HEK293T (cell line): ENCODE measurements at regions not wholly inside any gene's neighbourhood (a gene's known extent, or its start where the extent isn't known, plus 50 kb on each side); places are given as distances from the start of the nearest gene placed in this dataset.
"Not testable (repeated sequence)": the region's sequence is repeated elsewhere in the genome, so short reads cannot be mapped to it uniquely, and the experiment has no call there.

Experiments used
- CTCF ChIA-PET: fragments of 350-600 bp; formaldehyde crosslinking; extraction: SDS; loops from one replicate; lab custom pipeline; 2021; ENCODE audit warnings: antibody characterized with exemption, inconsistent platforms; lab: Yijun Ruan, JAX
- POLR2A ChIA-PET: fragments of 350-600 bp; formaldehyde crosslinking; extraction: SDS; loops from one replicate; lab custom pipeline; 2020; ENCODE audit warnings: antibody characterized with exemption, inconsistent platforms; lab: Yijun Ruan, JAX
- DNase-seq: peaks from one replicate; pipeline ENCODE4 v3.0.0; 2012; ENCODE audit warnings: mixed read lengths; ENCODE audit errors: extremely low spot score
- ARNT ChIP-seq: fragments of 450-650 bp; IDR thresholded peaks from 2 replicates; pipeline ENCODE4 v1.6.1; 2017; ENCODE audit warnings: mild to moderate bottlenecking
- BHLHE40 ChIP-seq: fragments of 450-650 bp; IDR thresholded peaks from 2 replicates; pipeline ENCODE4 v1.6.1; 2016; ENCODE audit warnings: mild to moderate bottlenecking, moderate library complexity, borderline replicate concordance
- CTBP1 ChIP-seq: fragments of 450-650 bp; IDR thresholded peaks from 2 replicates; pipeline ENCODE4 v1.6.1; 2016; ENCODE audit warnings: borderline replicate concordance
- ELF4 ChIP-seq: fragments of 450-650 bp; IDR thresholded peaks from 2 replicates; pipeline ENCODE4 v1.6.1; 2017; ENCODE audit warnings: antibody characterized with exemption
- FOXA1 ChIP-seq: fragments of 450-650 bp; IDR thresholded peaks from 2 replicates; pipeline ENCODE4 v1.6.1; 2016; ENCODE audit warnings: mild to moderate bottlenecking
- FOXK2 ChIP-seq: fragments of 450-650 bp; IDR thresholded peaks from 2 replicates; pipeline ENCODE4 v1.6.1; 2016; ENCODE audit warnings: mild to moderate bottlenecking
- FOXM1 ChIP-seq: fragments of 450-650 bp; IDR thresholded peaks from 2 replicates; pipeline ENCODE4 v1.6.1; 2017; ENCODE audit warnings: mild to moderate bottlenecking, borderline replicate concordance
- HDGF ChIP-seq: fragments of 450-650 bp; IDR thresholded peaks from 2 replicates; pipeline ENCODE4 v1.6.1; 2017; ENCODE audit warnings: antibody characterized with exemption, borderline replicate concordance
- L3MBTL2 ChIP-seq: fragments of 450-650 bp; conservative IDR thresholded peaks from 2 replicates; pipeline ENCODE4 v1.6.1; 2016; ENCODE audit warnings: mild to moderate bottlenecking
- LEF1 ChIP-seq: fragments of 450-650 bp; IDR thresholded peaks from 2 replicates; pipeline ENCODE4 v1.6.1; 2017; ENCODE audit warnings: mild to moderate bottlenecking, borderline replicate concordance
- NFRKB ChIP-seq: fragments of 450-650 bp; IDR thresholded peaks from 2 replicates; pipeline ENCODE4 v1.6.1; 2016; ENCODE audit warnings: mild to moderate bottlenecking, moderate library complexity
- SP1 ChIP-seq: fragments of 450-650 bp; IDR thresholded peaks from 2 replicates; pipeline ENCODE4 v1.6.1; 2017
- SUZ12 ChIP-seq: fragments of 450-650 bp; IDR thresholded peaks from 2 replicates; pipeline ENCODE4 v1.6.1; 2016; ENCODE audit warnings: mild to moderate bottlenecking
- TARDBP ChIP-seq: fragments of 450-650 bp; IDR thresholded peaks from 2 replicates; pipeline ENCODE4 v1.6.1; 2016
- ZNF384 ChIP-seq: fragments of 450-650 bp; IDR thresholded peaks from 2 replicates; pipeline ENCODE4 v1.6.1; 2016
- TF ChIP-seq, protein P1 (sequence below): fragments of 450-650 bp; IDR thresholded peaks from 2 replicates; pipeline ENCODE4 v1.6.1; 2016

DNA sequence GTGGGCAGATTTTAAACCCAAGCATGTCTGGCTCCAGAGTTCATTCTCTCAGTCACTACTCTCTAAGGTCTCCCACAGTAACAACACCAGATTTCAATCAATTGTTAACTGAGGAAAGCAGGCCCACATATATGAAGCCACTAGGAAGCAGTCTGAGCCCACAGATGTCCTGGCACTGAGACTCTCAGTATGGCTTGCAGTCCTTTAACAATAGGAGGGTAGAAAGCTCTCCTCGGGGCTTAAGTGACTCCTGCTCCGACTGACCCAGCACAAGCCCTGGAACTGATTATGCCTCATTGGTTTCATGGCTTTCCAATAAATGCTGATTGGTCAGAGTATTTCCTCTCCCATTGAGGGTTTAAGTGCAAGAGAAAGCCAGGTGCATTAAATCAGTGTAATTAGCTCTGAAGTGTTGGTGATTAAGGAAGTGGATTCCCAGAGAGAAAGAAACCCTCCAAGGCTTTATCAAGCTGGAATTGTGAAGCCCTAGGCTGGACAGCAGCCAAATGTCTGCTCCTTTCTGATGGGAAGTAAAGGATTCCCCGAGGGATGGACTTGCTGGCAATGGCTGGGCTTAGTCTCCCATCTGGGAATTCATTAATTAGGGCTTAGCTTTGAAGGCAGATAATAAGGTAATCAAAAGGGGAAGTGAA lies 76.6 kb upstream of the PROKR2 start:
- POLR2A ChIA-PET: no interaction called here
- TF ChIP-seq SUZ12 (no peak), HDGF (no peak), L3MBTL2 (no peak), ZNF384 (no peak), NFRKB (no peak), SP1 (no peak), ARNT (no peak), LEF1 (no peak), FOXM1 (no peak), ELF4 (no peak), BHLHE40 (no peak), CTBP1 (no peak), FOXA1 (no peak), TARDBP (no peak), FOXK2 (no peak)
- TF ChIP-seq, protein P1, sequence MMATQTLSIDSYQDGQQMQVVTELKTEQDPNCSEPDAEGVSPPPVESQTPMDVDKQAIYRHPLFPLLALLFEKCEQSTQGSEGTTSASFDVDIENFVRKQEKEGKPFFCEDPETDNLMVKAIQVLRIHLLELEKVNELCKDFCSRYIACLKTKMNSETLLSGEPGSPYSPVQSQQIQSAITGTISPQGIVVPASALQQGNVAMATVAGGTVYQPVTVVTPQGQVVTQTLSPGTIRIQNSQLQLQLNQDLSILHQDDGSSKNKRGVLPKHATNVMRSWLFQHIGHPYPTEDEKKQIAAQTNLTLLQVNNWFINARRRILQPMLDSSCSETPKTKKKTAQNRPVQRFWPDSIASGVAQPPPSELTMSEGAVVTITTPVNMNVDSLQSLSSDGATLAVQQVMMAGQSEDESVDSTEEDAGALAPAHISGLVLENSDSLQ: no peak
- no peak for DNase-seq
- CTCF ChIA-PET: no interaction called here

DNA sequence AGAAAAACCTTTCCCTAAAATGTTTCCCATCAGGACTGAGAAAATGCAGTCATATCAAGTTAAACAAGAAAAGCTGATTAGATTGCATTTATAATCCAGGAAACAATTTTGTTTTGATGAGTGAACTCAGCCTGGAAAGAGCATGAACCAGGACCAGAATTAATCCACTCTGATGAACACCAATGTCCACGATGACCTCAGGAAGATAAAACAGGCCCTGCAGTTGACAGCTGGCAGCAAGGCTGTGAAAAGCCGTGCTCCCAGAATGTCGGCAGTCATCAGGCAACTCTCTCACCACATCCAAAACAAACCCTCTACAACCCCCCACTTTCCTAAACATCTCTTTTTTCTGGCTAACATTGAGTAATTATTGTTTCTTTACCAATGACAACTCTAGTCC lies 74.0 kb upstream of the PROKR2 start:
- no peak for DNase-seq
- ChIA-PET CTCF (no interaction called here), POLR2A (no interaction called here)
- TF ChIP-seq CTBP1: no peak
- TF ChIP-seq LEF1: no peak
- no peak for TF ChIP-seq NFRKB
- no peak for TF ChIP-seq FOXA1
- no peak for TF ChIP-seq FOXM1
- TF ChIP-seq SP1: no peak
- no peak for TF ChIP-seq HDGF
- TF ChIP-seq BHLHE40: no peak
- TF ChIP-seq, protein P1: no peak
- no peak for TF ChIP-seq ELF4
- no peak for TF ChIP-seq ARNT
- TF ChIP-seq FOXK2: no peak
- TF ChIP-seq TARDBP: no peak
- TF ChIP-seq SUZ12: no peak

DNA sequence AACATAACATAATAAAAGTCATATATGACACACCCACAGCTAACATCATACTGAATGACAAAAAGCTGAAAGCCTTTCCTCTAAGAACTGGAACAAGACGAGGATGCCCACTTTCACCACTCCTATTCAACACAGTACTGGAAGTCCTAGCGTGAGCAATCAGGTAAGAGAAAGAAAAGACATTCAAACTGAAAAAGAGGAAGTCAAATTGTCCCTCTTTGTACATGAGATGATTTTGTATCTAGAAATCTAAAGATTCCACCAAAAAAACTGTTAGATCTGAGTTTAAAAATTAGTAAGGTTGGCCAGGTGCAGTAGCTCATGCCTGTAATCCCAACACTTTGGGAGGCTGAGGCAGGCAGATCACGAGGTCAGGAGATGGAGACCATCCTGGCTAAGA lies 70.1 kb upstream of the PROKR2 start:
- POLR2A ChIA-PET, DNase-seq: not testable (repeated sequence)
- CTCF ChIA-PET: interaction anchor here (0.7 kb wide), 1 partner anchor 12 kb away, joined by 3 read pairs; no protein-coding TSS in a partner anchor

DNA sequence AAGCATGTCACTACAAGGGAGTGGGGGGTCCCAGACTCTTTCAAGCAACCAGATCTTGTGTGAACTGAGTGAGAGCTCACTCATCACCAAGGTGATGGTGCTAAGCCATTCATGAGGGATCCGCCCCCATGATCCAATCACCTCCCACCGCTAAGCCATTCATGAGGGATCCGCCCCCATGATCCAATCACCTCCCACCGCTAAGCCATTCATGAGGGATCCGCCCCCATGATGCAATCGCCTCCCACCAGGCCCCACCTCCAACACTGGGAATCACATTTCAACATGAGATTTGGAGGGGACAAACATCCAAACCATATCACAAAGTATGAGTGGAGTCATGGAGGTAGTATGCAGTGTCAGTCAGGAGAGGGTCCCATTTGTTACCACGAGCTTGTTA lies 64.8 kb upstream of the PROKR2 start:
- CTCF ChIA-PET, DNase-seq, POLR2A ChIA-PET: not testable (repeated sequence)

DNA sequence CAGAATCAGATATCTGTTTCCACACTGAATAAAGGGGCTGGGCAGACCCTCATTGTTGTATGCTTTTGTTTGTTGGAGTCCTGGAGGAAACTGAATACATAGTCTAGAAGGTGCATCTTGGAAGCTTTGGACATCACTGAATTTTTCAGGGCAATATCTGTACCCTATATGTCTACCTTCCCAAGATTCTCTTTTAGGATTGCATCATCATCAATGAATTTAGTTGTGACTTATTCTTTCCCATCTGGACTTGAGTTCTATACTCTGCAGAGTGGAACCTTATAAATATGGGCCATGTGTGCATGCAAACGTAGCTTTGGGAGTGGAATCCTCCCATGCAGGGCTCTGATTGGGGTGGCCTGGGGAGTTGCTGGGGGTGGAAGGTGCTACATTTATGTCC lies 60.7 kb upstream of the PROKR2 start:
- no peak for TF ChIP-seq FOXM1
- no peak for TF ChIP-seq HDGF
- TF ChIP-seq, protein P1: no peak
- TF ChIP-seq LEF1: no peak
- POLR2A ChIA-PET: no interaction called here
- CTCF ChIA-PET: no interaction called here
- DNase-seq: no peak

DNA sequence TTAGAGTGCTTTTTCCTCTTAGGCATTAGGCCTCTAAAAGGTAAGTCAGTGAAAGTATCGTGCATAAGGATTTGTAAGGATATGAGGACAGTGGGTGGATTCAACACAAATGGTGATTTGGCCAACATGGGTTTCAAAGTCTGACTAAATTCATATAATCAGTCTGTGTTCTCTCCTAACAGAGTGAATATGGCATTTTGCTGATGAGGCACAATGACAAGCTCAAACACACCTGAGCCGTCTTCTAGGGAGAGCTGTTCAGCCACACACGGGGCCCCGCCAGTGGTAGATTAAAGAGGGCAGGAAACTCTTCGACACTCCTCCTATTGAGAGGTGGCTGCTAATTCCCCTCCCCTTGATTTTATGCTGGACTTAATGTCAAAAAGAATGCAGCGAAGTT lies 59.5 kb upstream of the PROKR2 start:
- TF ChIP-seq FOXK2 (no peak), SUZ12 (no peak), ARNT (no peak), SP1 (no peak), ZNF384 (no peak), HDGF (no peak), BHLHE40 (no peak), LEF1 (no peak), L3MBTL2 (no peak), FOXM1 (no peak), ELF4 (no peak), TARDBP (no peak)
- TF ChIP-seq, protein P1: no peak
- DNase-seq: no peak
- ChIA-PET POLR2A (no interaction called here), CTCF (no interaction called here)

DNA sequence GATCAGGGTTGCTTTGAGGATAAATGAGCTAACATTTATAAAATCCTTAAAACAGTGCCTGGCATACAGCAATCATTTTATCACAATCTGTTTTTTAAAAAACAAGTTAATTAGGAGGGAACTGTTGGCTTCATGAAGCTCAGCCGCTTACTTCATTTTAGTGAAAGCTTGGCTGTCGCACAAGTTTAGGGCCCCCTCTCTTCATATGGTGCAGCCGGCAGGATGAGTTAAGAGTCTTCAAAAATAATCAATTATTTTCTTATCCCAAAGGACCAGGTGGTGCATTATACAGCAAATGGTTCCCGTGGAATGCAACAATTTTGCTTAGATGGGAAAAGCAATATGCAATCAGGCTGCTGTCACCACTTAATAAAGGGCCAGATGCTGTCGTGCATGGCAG lies 57.4 kb upstream of the PROKR2 start:
- POLR2A ChIA-PET: no interaction called here
- TF ChIP-seq CTBP1: no peak
- no peak for TF ChIP-seq SP1
- no peak for TF ChIP-seq NFRKB
- TF ChIP-seq BHLHE40: no peak
- TF ChIP-seq, protein P1: no peak
- TF ChIP-seq ELF4: no peak
- TF ChIP-seq FOXK2: no peak
- no peak for TF ChIP-seq FOXM1
- no peak for TF ChIP-seq LEF1
- TF ChIP-seq L3MBTL2: no peak
- TF ChIP-seq TARDBP: no peak
- TF ChIP-seq ARNT: no peak
- no peak for TF ChIP-seq SUZ12
- no peak for TF ChIP-seq FOXA1
- TF ChIP-seq HDGF: no peak
- TF ChIP-seq ZNF384: no peak
- no peak for DNase-seq
- CTCF ChIA-PET: no interaction called here
